H1 (cell line): ENCODE measurements at regions not wholly inside any gene's neighbourhood (a gene's known extent, or its start where the extent isn't known, plus 50 kb on each side); places are given as distances from the start of the nearest gene placed in this dataset.

Experiments
- BCL11A ChIP-seq, 2 experiments: IDR thresholded peaks; one replicate each; pipeline ENCODE4 v1.6.1; 2011; ENCODE audit warnings: low read depth in 2 of 2, low read length in 2 of 2, mild to moderate bottlenecking in 2 of 2
- TF ChIP-seq, protein P1 (sequence below), 3 experiments: IDR thresholded peaks; 1 replicate in 2 of 3; 2 replicates in 1 of 3; pipeline versions ENCODE4 v1.5.1 to v1.6.1; 2011; ENCODE audit warnings: low read length in 3 of 3, mild to moderate bottlenecking in 3 of 3, inconsistent platforms in 2 of 3, low read depth in 1 of 3, moderate library complexity in 1 of 3; ENCODE audit not compliant: insufficient read depth in 1 of 3; ENCODE audit errors: control extremely low read depth in 1 of 3

DNA sequence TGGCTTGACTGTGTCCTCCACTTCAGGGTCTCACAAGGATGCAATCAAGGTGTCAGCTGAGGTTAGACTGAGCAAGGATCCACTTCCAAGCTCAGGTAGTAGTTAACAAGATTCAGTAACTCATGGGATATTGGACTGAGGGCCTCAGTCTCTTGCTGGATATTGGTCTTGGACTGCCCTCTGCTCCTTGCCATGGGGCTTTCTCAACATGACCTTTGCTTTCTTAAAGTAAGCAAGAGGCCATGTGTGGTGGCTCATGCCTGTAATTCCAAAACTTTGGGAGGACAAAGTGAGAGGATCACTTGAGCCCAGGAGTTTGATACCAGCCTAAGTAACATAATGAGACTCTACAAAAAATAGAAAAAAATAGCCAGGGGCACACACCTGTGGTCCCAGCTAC, 231.3 kb upstream of the AMIGO2 start (continued):
- TF ChIP-seq, protein P1, sequence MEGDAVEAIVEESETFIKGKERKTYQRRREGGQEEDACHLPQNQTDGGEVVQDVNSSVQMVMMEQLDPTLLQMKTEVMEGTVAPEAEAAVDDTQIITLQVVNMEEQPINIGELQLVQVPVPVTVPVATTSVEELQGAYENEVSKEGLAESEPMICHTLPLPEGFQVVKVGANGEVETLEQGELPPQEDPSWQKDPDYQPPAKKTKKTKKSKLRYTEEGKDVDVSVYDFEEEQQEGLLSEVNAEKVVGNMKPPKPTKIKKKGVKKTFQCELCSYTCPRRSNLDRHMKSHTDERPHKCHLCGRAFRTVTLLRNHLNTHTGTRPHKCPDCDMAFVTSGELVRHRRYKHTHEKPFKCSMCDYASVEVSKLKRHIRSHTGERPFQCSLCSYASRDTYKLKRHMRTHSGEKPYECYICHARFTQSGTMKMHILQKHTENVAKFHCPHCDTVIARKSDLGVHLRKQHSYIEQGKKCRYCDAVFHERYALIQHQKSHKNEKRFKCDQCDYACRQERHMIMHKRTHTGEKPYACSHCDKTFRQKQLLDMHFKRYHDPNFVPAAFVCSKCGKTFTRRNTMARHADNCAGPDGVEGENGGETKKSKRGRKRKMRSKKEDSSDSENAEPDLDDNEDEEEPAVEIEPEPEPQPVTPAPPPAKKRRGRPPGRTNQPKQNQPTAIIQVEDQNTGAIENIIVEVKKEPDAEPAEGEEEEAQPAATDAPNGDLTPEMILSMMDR (IDR thresholded peaks at IDR 0.05; ENCODE audit: control extremely low read depth in 1 of 3, insufficient read depth in 1 of 3, low read depth in 1 of 3, low read length in 3 of 3), result no peak
- TF ChIP-seq BCL11A (IDR thresholded peaks at IDR 0.05; ENCODE audit: low read depth in 2 of 2, low read length in 2 of 2), result no peak
